Neutrophil (primary cell): ENCODE measurements at regions not wholly inside any gene's neighbourhood (a gene's known extent, or its start where the extent isn't known, plus 50 kb on each side); places are given as distances from the start of the nearest gene placed in this dataset.
"Not testable (repeated sequence)": the region's sequence is repeated elsewhere in the genome, so short reads cannot be mapped to it uniquely, and the experiment has no call there.

Source experiments
- H3K27ac ChIP-seq: fragments of 200-600 bp; sonication (generic); 2 replicates; pipeline ENCODE4 v1.5.1; 2016; ENCODE audit warnings: mild to moderate bottlenecking, moderate library complexity
- H3K27me3 ChIP-seq: fragments of 200-600 bp; sonication (generic); 2 replicates; pipeline ENCODE4 v1.6.0; 2016; ENCODE audit warnings: mild to moderate bottlenecking
- H3K36me3 ChIP-seq: fragments of 200-600 bp; sonication (generic); 2 replicates; pipeline ENCODE4 v1.5.1; 2017
- H3K4me1 ChIP-seq, 2 experiments: fragments of 200-600 bp in 1 of 2; sonication (generic) in 1 of 2; 1 replicate in 1 of 2; 2 replicates in 1 of 2; pipeline versions ENCODE4 v1.5.1 to v1.6.1; 2013 to 2016; ENCODE audit warnings: low read depth in 1 of 2, low read length in 1 of 2, mild to moderate bottlenecking in 1 of 2, moderate library complexity in 1 of 2; ENCODE audit not compliant: control insufficient read depth in 1 of 2, insufficient read depth in 1 of 2
- H3K4me3 ChIP-seq, 2 experiments: fragments of 200-600 bp in 1 of 2; sonication (generic) in 1 of 2; 1 replicate in 1 of 2; 2 replicates in 1 of 2; pipeline ENCODE4 v1.5.1; 2013 to 2016; ENCODE audit warnings: low read depth in 1 of 2, low read length in 1 of 2, mild to moderate bottlenecking in 1 of 2, moderate library complexity in 1 of 2
- H3K9me3 ChIP-seq: fragments of 200-600 bp; sonication (generic); 2 replicates; pipeline ENCODE4 v1.5.1; 2016
- CTCF ChIP-seq: fragments of 200-600 bp; sonication (generic); IDR thresholded peaks from 2 replicates; pipeline ENCODE4 v1.5.1; 2016; ENCODE audit warnings: antibody characterized with exemption

DNA sequence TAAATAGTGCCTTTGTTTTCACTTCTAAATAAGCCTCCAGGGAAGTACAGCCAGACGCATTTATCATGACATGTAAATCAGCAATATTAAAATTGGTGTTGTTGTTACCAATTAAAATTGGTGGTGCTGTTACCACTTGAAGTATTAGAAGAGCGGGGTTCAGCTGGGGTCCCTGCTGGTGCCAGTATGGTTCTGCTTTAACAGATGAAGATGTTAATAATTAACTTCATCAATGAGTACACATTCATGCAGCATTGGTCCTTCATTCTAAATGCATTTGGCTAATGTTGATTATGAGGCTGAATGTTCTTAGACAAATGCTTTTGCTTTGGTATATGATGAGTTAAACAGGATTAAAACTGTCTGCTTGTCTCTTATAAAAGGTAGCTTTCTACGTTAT is 67.6 kb upstream of the TMC1 start:
- peaks cover 13% of the 10 kb centered on the region for H3K27me3 ChIP-seq
- no peaks in the 10 kb centered on the region for H3K4me1 ChIP-seq
- no peak overlapping the region for H3K27ac ChIP-seq
- H3K36me3 ChIP-seq, result no peaks in the 10 kb centered on the region
- H3K4me3 ChIP-seq, result no peak overlapping the region
- no peaks in the 10 kb centered on the region for H3K9me3 ChIP-seq
- TF ChIP-seq CTCF, result no peak

GRCh38 chr9:72446241-72446640 is 75.2 kb upstream of the TMC1 start:
- not testable (repeated sequence) for H3K36me3 ChIP-seq, H3K27ac ChIP-seq, H3K9me3 ChIP-seq, H3K4me3 ChIP-seq
- Histone ChIP-seq H3K4me1 (peaks cover 32% of the 10 kb centered on the region in 2 experiments), H3K27me3 (peaks cover 16% of the 10 kb centered on the region)

- H3K4me1 ChIP-seq, result peaks cover 32% of the 10 kb centered on the region in 2 experiments
- TF ChIP-seq CTCF, result no peak
- H3K27ac ChIP-seq, result peak overlapping the region; percentile 39
- H3K36me3 ChIP-seq, result no peaks in the 10 kb centered on the region
- no peaks in the 10 kb centered on the region for H3K9me3 ChIP-seq
- no peak overlapping the region for H3K4me3 ChIP-seq
- peaks cover 16% of the 10 kb centered on the region for H3K27me3 ChIP-seq
These were observed 76.0 kb upstream of the TMC1 start for GRCh38 chr9:72445306-72445995.

DNA sequence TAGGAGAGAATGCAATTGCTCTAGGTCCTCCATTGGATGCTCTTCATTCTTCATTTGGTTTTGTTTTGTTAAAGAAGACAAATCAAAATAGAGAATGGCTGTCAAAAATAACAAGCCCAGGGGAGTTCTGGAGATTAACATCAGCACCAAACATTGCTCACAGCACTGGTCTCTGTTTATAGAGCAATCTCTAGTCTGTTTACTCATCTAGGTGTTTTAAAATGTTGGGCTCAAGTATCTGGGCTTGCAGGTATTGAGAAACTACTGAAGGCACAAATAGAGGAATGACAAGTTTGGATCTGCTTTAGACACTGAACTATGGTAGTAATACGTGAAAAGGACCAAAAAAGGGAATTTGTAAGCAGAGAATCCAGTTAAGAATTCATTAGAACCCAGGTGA is 77.0 kb upstream of the TMC1 start:
- Histone ChIP-seq H3K4me3 (no peak overlapping the region), H3K9me3 (no peaks in the 10 kb centered on the region), H3K27ac (peak overlapping the region; percentile 56), H3K27me3 (peaks cover 15% of the 10 kb centered on the region), H3K36me3 (no peaks in the 10 kb centered on the region), H3K4me1 (peaks cover 32% of the 10 kb centered on the region in 2 experiments)
- TF ChIP-seq CTCF, result no peak

GRCh38 chr9:72443855-72444254 is 77.6 kb upstream of the TMC1 start:
- H3K4me1 ChIP-seq, result peaks cover 32% of the 10 kb centered on the region in 2 experiments
- H3K27ac ChIP-seq, result peak overlapping the region; percentile 56
- no peaks in the 10 kb centered on the region for H3K9me3 ChIP-seq
- no peak overlapping the region for H3K4me3 ChIP-seq
- no peaks in the 10 kb centered on the region for H3K36me3 ChIP-seq
- peaks cover 9% of the 10 kb centered on the region for H3K27me3 ChIP-seq
- no peak for TF ChIP-seq CTCF

- H3K27me3 ChIP-seq, result no peaks in the 10 kb centered on the region
- no peak overlapping the region for H3K27ac ChIP-seq
- H3K9me3 ChIP-seq, result no peaks in the 10 kb centered on the region
- TF ChIP-seq CTCF, result no peak
- H3K36me3 ChIP-seq, result no peaks in the 10 kb centered on the region
- H3K4me3 ChIP-seq, result no peak overlapping the region
- H3K4me1 ChIP-seq, result peaks cover 32% of the 10 kb centered on the region in 2 experiments
These were observed 77.0 kb upstream of the ZFAND5 start for GRCh38 chr9:72441848-72442607.
